HL-60 (cell line): ENCODE measurements at regions not wholly inside any gene's neighbourhood (a gene's known extent, or its start where the extent isn't known, plus 50 kb on each side); places are given as distances from the start of the nearest gene placed in this dataset.

Experiments
- DNase-seq, 2 experiments: peaks; one replicate each; pipeline ENCODE4 v3.0.0-alpha.2; 2010 to 2020; ENCODE audit warnings: low read depth in 1 of 2, low spot score in 1 of 2
- H3K27ac ChIP-seq: fragments of 250-450 bp; sonication (Bioruptor Pico); replicated peaks from 2 replicates; pipeline ENCODE4 v1.5.1; 2020; ENCODE audit warnings: mild to moderate bottlenecking, moderate library complexity
- H3K27me3 ChIP-seq: fragments of 250-450 bp; sonication (Bioruptor Pico); 2 replicates; pipeline ENCODE4 v1.5.1; 2021; ENCODE audit warnings: mild to moderate bottlenecking, moderate library complexity; ENCODE audit not compliant: insufficient read depth, poor library complexity, severe bottlenecking
- H3K4me3 ChIP-seq: replicated peaks from 2 replicates; pipeline ENCODE4 v1.5.1; 2011; ENCODE audit warnings: mild to moderate bottlenecking, control low read depth, low read length; ENCODE audit not compliant: insufficient read depth
- CTCF ChIP-seq: IDR thresholded peaks from one replicate; pipeline ENCODE4 v1.5.1; 2011; ENCODE audit warnings: low read length, control low read depth, inconsistent platforms; ENCODE audit not compliant: insufficient read depth
- GABPA ChIP-seq: IDR thresholded peaks from 2 replicates; pipeline ENCODE4 v1.6.1; 2012; ENCODE audit warnings: low read depth
- POLR2AphosphoS5 ChIP-seq: IDR thresholded peaks from 2 replicates; pipeline ENCODE4 v1.6.1; 2012; ENCODE audit warnings: low read depth
- REST ChIP-seq: IDR thresholded peaks from 2 replicates; pipeline ENCODE4 v1.6.1; 2012; ENCODE audit warnings: low read depth; ENCODE audit not compliant: insufficient replicate concordance
- SPI1 ChIP-seq: IDR thresholded peaks from 2 replicates; pipeline ENCODE4 v1.6.1; 2012; ENCODE audit warnings: low read depth, mild to moderate bottlenecking, borderline replicate concordance

- no peak for TF ChIP-seq REST
- TF ChIP-seq SPI1: no peak
- no peak for TF ChIP-seq GABPA
- TF ChIP-seq POLR2AphosphoS5: no peak
- TF ChIP-seq CTCF: no peak
- H3K4me3 ChIP-seq: no peak overlapping the region
- no peaks in the 10 kb centered on the region for H3K27me3 ChIP-seq
- no peak for DNase-seq
- no peak overlapping the region for H3K27ac ChIP-seq
Measured at GRCh38 chr6:170033666-170034065, 257.2 kb downstream of the DLL1 start.

GRCh38 chr6:170032706-170033309 is 258.1 kb downstream of the DLL1 start:
- no peaks in the 10 kb centered on the region for H3K27me3 ChIP-seq
- TF ChIP-seq REST (no peak), CTCF (no peak), GABPA (no peak), POLR2AphosphoS5 (no peak), SPI1 (no peak)
- no peak overlapping the region for H3K27ac ChIP-seq
- H3K4me3 ChIP-seq: no peak overlapping the region
- no peak for DNase-seq

GRCh38 chr6:170032197-170032596 is 258.7 kb downstream of the DLL1 start:
- Histone ChIP-seq H3K4me3 (no peak overlapping the region), H3K27ac (no peak overlapping the region), H3K27me3 (no peaks in the 10 kb centered on the region)
- no peak for DNase-seq
- TF ChIP-seq SPI1: no peak
- no peak for TF ChIP-seq GABPA
- TF ChIP-seq POLR2AphosphoS5: no peak
- TF ChIP-seq CTCF: no peak
- no peak for TF ChIP-seq REST
